ENCODE measurements at regions not wholly inside any gene's neighbourhood (a gene's known extent, or its start where the extent isn't known, plus 50 kb on each side); places are given as distances from the start of the nearest gene placed in this dataset.

DNA sequence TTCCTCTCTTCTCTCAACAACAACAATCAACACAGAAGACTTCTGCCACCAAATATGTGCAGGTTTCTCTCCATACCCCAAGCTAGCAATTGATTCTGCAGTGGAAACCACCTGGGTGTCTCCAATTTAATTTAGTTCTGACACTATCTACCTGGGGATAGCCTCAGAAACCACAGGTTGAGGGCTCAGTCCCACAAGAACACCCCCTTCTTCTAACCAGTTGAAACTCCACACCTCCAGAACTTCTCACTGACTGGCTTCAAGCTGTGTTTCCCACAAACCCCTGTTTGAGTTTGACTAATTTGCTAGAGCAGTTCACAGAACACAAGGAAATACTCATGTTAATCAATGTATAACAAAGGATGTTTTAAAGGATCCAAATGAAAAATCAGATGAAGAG, 52.5 kb upstream of the SPTLC3 start:
- TF ChIP-seq CTCF (IDR thresholded peaks at IDR 0.05) (no peak), POLR2A (IDR thresholded peaks at IDR 0.05) (no peak)
- H3K36me3 ChIP-seq (replicated peaks in 1 of 2; ENCODE audit: insufficient read depth in 1 of 2, low read depth in 2 of 2), result no peaks in the 10 kb centered on the region
- H3K4me3 ChIP-seq, result no peak overlapping the region
- DNase-seq, result no peak
- no peak for ATAC-seq
- no peak overlapping the region for H3K27ac ChIP-seq
- H3K9me3 ChIP-seq, result no peaks in the 10 kb centered on the region
- H3K4me1 ChIP-seq, result no peaks in the 10 kb centered on the region
- H3K27me3 ChIP-seq, result no peaks in the 10 kb centered on the region
- intact Hi-C loops (cut with DNase I), result no loop called here

DNA sequence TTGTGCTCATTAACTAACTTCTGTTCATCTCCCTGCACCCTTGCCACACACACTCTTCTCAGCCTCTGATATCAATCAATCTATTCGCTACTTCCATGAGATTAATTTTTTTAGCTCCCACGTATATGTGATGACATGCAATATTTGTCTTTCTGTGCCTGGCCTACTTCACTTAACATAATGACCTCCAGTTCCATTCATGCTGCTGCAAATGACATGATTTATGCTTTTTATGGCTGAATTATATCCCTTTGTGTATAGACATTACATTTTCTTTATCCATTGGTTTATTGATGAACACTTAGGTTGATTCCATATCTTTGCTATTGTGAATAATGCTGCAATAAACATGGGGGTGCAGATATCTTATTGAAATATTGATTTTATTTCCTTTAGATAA, 50.8 kb upstream of the SPTLC3 start:
- H3K27ac ChIP-seq, result no peak overlapping the region
- TF ChIP-seq CTCF (IDR thresholded peaks at IDR 0.05) (no peak), POLR2A (IDR thresholded peaks at IDR 0.05) (no peak)
- H3K27me3 ChIP-seq, result no peaks in the 10 kb centered on the region
- H3K4me3 ChIP-seq, result no peak overlapping the region
- DNase-seq, result no peak
- no peaks in the 10 kb centered on the region for H3K4me1 ChIP-seq
- 49 to 53% methylated on average over 2 of the region's 2 CpGs for WGBS, 2 donors
- H3K9me3 ChIP-seq, result no peaks in the 10 kb centered on the region
- intact Hi-C loops (cut with DNase I), result no loop called here
- H3K36me3 ChIP-seq (replicated peaks in 1 of 2; ENCODE audit: insufficient read depth in 1 of 2, low read depth in 2 of 2), result no peaks in the 10 kb centered on the region
- no peak for ATAC-seq

Data from body of pancreas (tissue), 4 donors.